OCI-LY1 (cell line): ENCODE measurements at regions not wholly inside any gene's neighbourhood (a gene's known extent, or its start where the extent isn't known, plus 50 kb on each side); places are given as distances from the start of the nearest gene placed in this dataset.

Experiments used
- H2AFZ ChIP-seq: fragments of 200-600 bp; sonication (generic), shearing (Covaris generic); 2 replicates; pipeline ENCODE4 v1.6.0; 2014; ENCODE audit warnings: antibody characterized with exemption, mild to moderate bottlenecking, low read length
- H3F3A ChIP-seq: fragments of 200-600 bp; sonication (generic), shearing (Covaris generic); 2 replicates; pipeline ENCODE4 v1.6.0; 2014; ENCODE audit warnings: mild to moderate bottlenecking, antibody characterized with exemption, low read length, moderate library complexity; ENCODE audit not compliant: insufficient read depth
- H3K27ac ChIP-seq: fragments of 200-600 bp; sonication (generic); 2 replicates; pipeline ENCODE4 v1.5.1; 2014; ENCODE audit warnings: low read length, mixed run types, mild to moderate bottlenecking, low read depth; ENCODE audit not compliant: poor library complexity, severe bottlenecking
- H3K27me3 ChIP-seq: fragments of 200-600 bp; sonication (generic); 2 replicates; pipeline ENCODE4 v1.6.0; 2014; ENCODE audit warnings: antibody characterized with exemption, mild to moderate bottlenecking, low read length, moderate library complexity; ENCODE audit not compliant: insufficient read depth
- H3K36me3 ChIP-seq: fragments of 200-600 bp; sonication (generic); 2 replicates; pipeline ENCODE4 v1.6.1; 2014; ENCODE audit warnings: mild to moderate bottlenecking, antibody characterized with exemption, low read length, moderate library complexity, mixed read lengths; ENCODE audit not compliant: insufficient read depth
- H3K4me1 ChIP-seq: fragments of 200-600 bp; sonication (generic); 2 replicates; pipeline ENCODE4 v1.5.1; 2014; ENCODE audit warnings: mild to moderate bottlenecking, low read length, moderate library complexity; ENCODE audit not compliant: insufficient read depth, severe bottlenecking
- H3K4me2 ChIP-seq: fragments of 200-600 bp; sonication (generic), shearing (Covaris generic); 2 replicates; pipeline ENCODE4 v1.6.1; 2014; ENCODE audit warnings: low read length
- H3K4me3 ChIP-seq: fragments of 200-600 bp; sonication (generic); 2 replicates; pipeline ENCODE4 v1.5.1; 2014; ENCODE audit warnings: low read length, low read depth, mild to moderate bottlenecking, mixed read lengths; ENCODE audit not compliant: poor library complexity, severe bottlenecking
- H3K79me2 ChIP-seq: fragments of 200-600 bp; shearing (Covaris generic); 2 replicates; pipeline ENCODE4 v1.6.1; 2016; ENCODE audit warnings: mixed run types, low read length, mixed read lengths; ENCODE audit not compliant: insufficient read depth
- H3K9ac ChIP-seq: fragments of 200-600 bp; sonication (generic), shearing (Covaris generic); 2 replicates; pipeline ENCODE4 v1.6.1; 2014; ENCODE audit warnings: mild to moderate bottlenecking, low read length, mixed read lengths
- H3K9me2 ChIP-seq: fragments of 200-600 bp; sonication (generic), shearing (Covaris generic); 2 replicates; pipeline ENCODE4 v1.6.1; 2014; ENCODE audit warnings: low read depth, mild to moderate bottlenecking, low read length, mixed read lengths
- H3K9me3 ChIP-seq: fragments of 200-600 bp; shearing (Covaris generic); 2 replicates; pipeline ENCODE4 v1.6.1; 2014; ENCODE audit warnings: low read length, mixed read lengths
- H4K20me1 ChIP-seq: fragments of 200-600 bp; sonication (generic), shearing (Covaris generic); 2 replicates; pipeline ENCODE4 v1.6.0; 2016; ENCODE audit warnings: mild to moderate bottlenecking, low read length; ENCODE audit not compliant: insufficient read depth
- EZH2 ChIP-seq: fragments of 200-600 bp; sonication (generic), shearing (Covaris generic); IDR thresholded peaks from 2 replicates; pipeline ENCODE4 v1.8.0; 2017; ENCODE audit warnings: borderline replicate concordance, mixed run types, mild to moderate bottlenecking, antibody characterized with exemption, low read length, moderate library complexity, mixed read lengths
- TF ChIP-seq, protein P1 (sequence below): fragments of 200-600 bp; sonication (generic), shearing (Covaris generic); IDR thresholded peaks from 2 replicates; pipeline ENCODE4 v1.5.1; 2017; ENCODE audit warnings: mild to moderate bottlenecking, antibody characterized with exemption, low read length, moderate library complexity, mixed read lengths

- Histone ChIP-seq H3K36me3 (no peaks in the 10 kb centered on the region), H3K9ac (no peak overlapping the region), H3K27me3 (no peaks in the 10 kb centered on the region), H3F3A (no peaks in the 10 kb centered on the region), H2AFZ (no peak overlapping the region), H4K20me1 (no peaks in the 10 kb centered on the region), H3K4me3 (no peak overlapping the region), H3K9me2 (no peaks in the 10 kb centered on the region), H3K4me1 (no peaks in the 10 kb centered on the region), H3K9me3 (no peaks in the 10 kb centered on the region), H3K4me2 (no peak overlapping the region), H3K27ac (no peak overlapping the region), H3K79me2 (no peaks in the 10 kb centered on the region)
- TF ChIP-seq, protein P1, sequence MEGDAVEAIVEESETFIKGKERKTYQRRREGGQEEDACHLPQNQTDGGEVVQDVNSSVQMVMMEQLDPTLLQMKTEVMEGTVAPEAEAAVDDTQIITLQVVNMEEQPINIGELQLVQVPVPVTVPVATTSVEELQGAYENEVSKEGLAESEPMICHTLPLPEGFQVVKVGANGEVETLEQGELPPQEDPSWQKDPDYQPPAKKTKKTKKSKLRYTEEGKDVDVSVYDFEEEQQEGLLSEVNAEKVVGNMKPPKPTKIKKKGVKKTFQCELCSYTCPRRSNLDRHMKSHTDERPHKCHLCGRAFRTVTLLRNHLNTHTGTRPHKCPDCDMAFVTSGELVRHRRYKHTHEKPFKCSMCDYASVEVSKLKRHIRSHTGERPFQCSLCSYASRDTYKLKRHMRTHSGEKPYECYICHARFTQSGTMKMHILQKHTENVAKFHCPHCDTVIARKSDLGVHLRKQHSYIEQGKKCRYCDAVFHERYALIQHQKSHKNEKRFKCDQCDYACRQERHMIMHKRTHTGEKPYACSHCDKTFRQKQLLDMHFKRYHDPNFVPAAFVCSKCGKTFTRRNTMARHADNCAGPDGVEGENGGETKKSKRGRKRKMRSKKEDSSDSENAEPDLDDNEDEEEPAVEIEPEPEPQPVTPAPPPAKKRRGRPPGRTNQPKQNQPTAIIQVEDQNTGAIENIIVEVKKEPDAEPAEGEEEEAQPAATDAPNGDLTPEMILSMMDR = no peak
- no peak for TF ChIP-seq EZH2
Observed at GRCh38 chr6:27528714-27529113, 55.8 kb upstream of the ZNF184 start.
